GM12878 (cell line): ENCODE measurements at regions not wholly inside any gene's neighbourhood (a gene's known extent, or its start where the extent isn't known, plus 50 kb on each side); places are given as distances from the start of the nearest gene placed in this dataset.

Experiments
- ATAC-seq: fragments of 200-7000 bp; cut with Tn5 transposase; 3 replicates; pipeline ENCODE4 v1.9.1; 2020; ENCODE audit warnings: mild to moderate bottlenecking, moderate library complexity
- BruUV-seq: library from RNA; stranded (reverse); fragments of 400-500 nt; replicated peaks from 2 replicates; lab custom pipeline; 2021; lab: Mats Ljungman, UMichigan
- CTCF ChIA-PET: fragments of 300-600 bp; sonication (Branson Sonifier 250); formaldehyde crosslinking; extraction: SDS; loops from one replicate; lab custom pipeline; 2021; ENCODE audit warnings: inconsistent platforms; lab: Yijun Ruan, JAX
- POLR2A ChIA-PET: fragments of 350-600 bp; formaldehyde crosslinking; extraction: SDS; loops from one replicate; lab custom pipeline; 2021; ENCODE audit warnings: inconsistent platforms; lab: Charles Lee
- RAD21 ChIA-PET: fragments of 300-600 bp; sonication (Branson Sonifier 250); formaldehyde crosslinking; loops from one replicate; lab custom pipeline; 2023; ENCODE audit warnings: antibody characterized with exemption; ENCODE audit not compliant: unreplicated experiment; lab: Charles Lee
- SMC1A ChIA-PET: fragments of 300-600 bp; sonication (Branson Sonifier 250); formaldehyde crosslinking; loops from one replicate; lab custom pipeline; 2023; ENCODE audit not compliant: unreplicated experiment, uncharacterized antibody; lab: Charles Lee
- DNase-seq: peaks from one replicate; pipeline ENCODE4 v3.0.0-alpha.2; 2011; ENCODE audit warnings: low read depth, low spot score
- FAIRE-seq: peaks from 3 replicates; lab custom pipeline; 2011; peaks lifted over from hg19 to GRCh38; lab: Jason Lieb, UNC
- H2AFZ ChIP-seq: 2 replicates; pipeline ENCODE4 v1.6.0; 2011; ENCODE audit warnings: low read depth, low read length, control low read depth; ENCODE audit not compliant: control insufficient read depth
- H3K27ac ChIP-seq: 2 replicates; pipeline ENCODE4 v1.5.1; 2011; ENCODE audit warnings: control low read depth; ENCODE audit not compliant: control insufficient read depth, insufficient read depth
- H3K27me3 ChIP-seq, 2 experiments: replicated peaks in 1 of 2; 2 replicates each; pipeline versions ENCODE4 v1.6.0 to v1.6.1; 2011; ENCODE audit warnings: low read length in 1 of 2; ENCODE audit not compliant: control insufficient read depth in 2 of 2, insufficient read depth in 2 of 2
- H3K36me3 ChIP-seq, 2 experiments: 2 replicates each; pipeline ENCODE4 v1.5.1; 2011; ENCODE audit warnings: low read length in 1 of 2; ENCODE audit not compliant: control insufficient read depth in 2 of 2, insufficient read depth in 2 of 2
- H3K4me1 ChIP-seq: 2 replicates; pipeline ENCODE4 v1.6.1; 2011; ENCODE audit warnings: mild to moderate bottlenecking, low read length, moderate library complexity, mixed read lengths; ENCODE audit not compliant: control insufficient read depth, insufficient read depth
- H3K4me2 ChIP-seq: 2 replicates; pipeline ENCODE4 v1.6.0; 2011; ENCODE audit warnings: control low read depth; ENCODE audit not compliant: control insufficient read depth, insufficient read depth
- H3K4me3 ChIP-seq: fragments of 200-600 bp; sonication (generic); 2 replicates; pipeline ENCODE4 v1.5.1; 2016
- H3K79me2 ChIP-seq: 2 replicates; pipeline ENCODE4 v1.6.0; 2011; ENCODE audit warnings: low read length; ENCODE audit not compliant: control insufficient read depth, insufficient read depth
- H3K9ac ChIP-seq: 2 replicates; pipeline ENCODE4 v1.8.0; 2011; ENCODE audit warnings: low read length, control low read depth, mixed read lengths; ENCODE audit not compliant: control insufficient read depth, insufficient read depth
- H3K9me3 ChIP-seq: replicated peaks from 3 replicates; pipeline ENCODE4 v1.5.1; 2011; ENCODE audit warnings: mild to moderate bottlenecking, low read length; ENCODE audit not compliant: control insufficient read depth, insufficient read depth
- H4K20me1 ChIP-seq: 2 replicates; pipeline ENCODE4 v1.6.0; 2011; ENCODE audit not compliant: control insufficient read depth, insufficient read depth
- CBX3 ChIP-seq: fragments of 200-600 bp; sonication (generic); IDR thresholded peaks from 2 replicates; pipeline ENCODE4 v1.6.1; 2016; ENCODE audit warnings: low read depth, borderline replicate concordance
- EZH2 ChIP-seq: IDR thresholded peaks from 2 replicates; pipeline ENCODE4 v1.6.1; 2012; ENCODE audit warnings: low read depth, mild to moderate bottlenecking, control low read depth, inconsistent platforms, low read length, borderline replicate concordance; ENCODE audit not compliant: control insufficient read depth
- HCFC1 ChIP-seq: fragments of 150-350 bp; IDR thresholded peaks from 2 replicates; pipeline ENCODE4 v1.6.1; 2014; ENCODE audit warnings: low read length
- HDAC6 ChIP-seq: fragments of 200-600 bp; sonication (generic); IDR thresholded peaks from one replicate; pipeline ENCODE4 v1.8.0; 2017; ENCODE audit warnings: antibody characterized with exemption; ENCODE audit not compliant: unreplicated experiment
- NFIC ChIP-seq: IDR thresholded peaks from 2 replicates; pipeline ENCODE4 v1.6.1; 2012; ENCODE audit warnings: low read depth, mild to moderate bottlenecking, inconsistent platforms, low read length, moderate library complexity
- NR2C2 ChIP-seq: IDR thresholded peaks from 2 replicates; pipeline ENCODE4 v1.6.1; 2011; ENCODE audit warnings: borderline replicate concordance, low read depth; ENCODE audit not compliant: control insufficient read depth, insufficient read length
- RFX5 ChIP-seq: IDR thresholded peaks from 2 replicates; pipeline ENCODE4 v1.6.1; 2011; ENCODE audit warnings: low read depth, low read length, improper control_type of control experiment
- ZBED1 ChIP-seq: IDR thresholded peaks from 2 replicates; pipeline ENCODE4 v1.6.1; 2016; ENCODE audit warnings: borderline replicate concordance
- WGBS: methylation state at CpG from one replicate; pipeline ENCODE4 v1.1.6; 2016; ENCODE audit warnings: low lambda C conversion rate; ENCODE audit not compliant: insufficient replicate concordance, insufficient coverage; ENCODE audit errors: missing lambda C conversion rate; 5-methylcytosine and 5-hydroxymethylcytosine counted together
- in situ Hi-C: fragments of 300-500 bp; cut with MboI; formaldehyde crosslinking; loops from 9 replicates; pipeline ENCODE4 v1.14.3; 2018; ENCODE audit warnings: mixed read lengths
- intact Hi-C: fragments of 100-400 bp; cut with micrococcal nuclease; formaldehyde crosslinking; loops from one replicate; pipeline ENCODE4 v1.14.2; 2022; ENCODE audit not compliant: unreplicated experiment
- TF ChIP-seq, protein P1 (sequence below): fragments of 450-650 bp; IDR thresholded peaks from 2 replicates; pipeline ENCODE4 v1.6.1; 2017; ENCODE audit warnings: borderline replicate concordance
- TF ChIP-seq, protein P2 (sequence below): fragments of 150-350 bp; IDR thresholded peaks from 2 replicates; pipeline ENCODE4 v1.6.1; 2016; ENCODE audit warnings: low read depth, low read length
- TF ChIP-seq, protein P3 (sequence below): fragments of 450-650 bp; IDR thresholded peaks from 2 replicates; pipeline ENCODE4 v1.6.1; 2017; ENCODE audit warnings: low read depth, mild to moderate bottlenecking, moderate library complexity
- TF ChIP-seq, protein P4 (sequence below): IDR thresholded peaks from 2 replicates; pipeline ENCODE4 v1.6.1; 2012; ENCODE audit warnings: low read depth, low read length, improper control_type of control experiment
- TF ChIP-seq, protein P5 (sequence below): IDR thresholded peaks from 2 replicates; pipeline ENCODE4 v1.6.1; 2011; ENCODE audit warnings: mild to moderate bottlenecking, low read depth, low read length, moderate library complexity; ENCODE audit not compliant: insufficient replicate concordance

DNA sequence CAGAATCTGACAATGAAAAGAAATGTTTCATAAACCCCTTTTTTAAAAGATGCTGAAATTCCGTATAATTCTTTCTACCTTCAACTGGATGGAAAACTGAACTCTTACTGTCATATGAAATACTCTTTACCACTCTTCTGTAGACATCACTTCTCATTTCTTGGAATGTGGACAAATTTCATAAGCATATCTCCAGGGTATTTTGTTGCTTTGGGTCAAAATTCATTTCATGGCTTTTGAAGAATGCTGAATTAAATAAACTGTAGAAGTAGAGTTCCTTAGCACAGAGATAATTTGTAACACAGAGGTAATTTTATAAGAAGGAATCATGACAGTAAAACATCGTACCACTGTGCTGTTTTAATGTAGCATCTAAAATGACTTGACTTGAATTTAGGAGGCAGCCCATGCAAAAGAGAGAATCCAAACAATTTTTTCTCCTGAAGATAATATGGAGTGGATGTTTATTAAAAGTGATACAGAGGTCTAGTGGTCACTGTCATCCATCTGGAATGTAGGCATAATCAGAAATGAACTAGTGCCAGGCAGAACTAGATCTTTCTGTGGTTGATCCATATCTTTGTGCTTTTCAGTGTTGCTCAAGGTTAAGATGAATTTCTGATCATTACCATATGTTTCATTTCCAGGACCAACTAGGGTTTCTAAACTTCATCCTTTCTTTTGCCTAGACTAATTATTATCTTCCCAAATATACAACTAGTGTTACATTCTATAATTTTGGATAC lies 492.0 kb downstream of the KIF20B start:
- no peak overlapping the region for H3K4me2 ChIP-seq
- TF ChIP-seq, protein P1, sequence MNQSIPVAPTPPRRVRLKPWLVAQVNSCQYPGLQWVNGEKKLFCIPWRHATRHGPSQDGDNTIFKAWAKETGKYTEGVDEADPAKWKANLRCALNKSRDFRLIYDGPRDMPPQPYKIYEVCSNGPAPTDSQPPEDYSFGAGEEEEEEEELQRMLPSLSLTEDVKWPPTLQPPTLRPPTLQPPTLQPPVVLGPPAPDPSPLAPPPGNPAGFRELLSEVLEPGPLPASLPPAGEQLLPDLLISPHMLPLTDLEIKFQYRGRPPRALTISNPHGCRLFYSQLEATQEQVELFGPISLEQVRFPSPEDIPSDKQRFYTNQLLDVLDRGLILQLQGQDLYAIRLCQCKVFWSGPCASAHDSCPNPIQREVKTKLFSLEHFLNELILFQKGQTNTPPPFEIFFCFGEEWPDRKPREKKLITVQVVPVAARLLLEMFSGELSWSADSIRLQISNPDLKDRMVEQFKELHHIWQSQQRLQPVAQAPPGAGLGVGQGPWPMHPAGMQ: no peak
- TF ChIP-seq, protein P2, sequence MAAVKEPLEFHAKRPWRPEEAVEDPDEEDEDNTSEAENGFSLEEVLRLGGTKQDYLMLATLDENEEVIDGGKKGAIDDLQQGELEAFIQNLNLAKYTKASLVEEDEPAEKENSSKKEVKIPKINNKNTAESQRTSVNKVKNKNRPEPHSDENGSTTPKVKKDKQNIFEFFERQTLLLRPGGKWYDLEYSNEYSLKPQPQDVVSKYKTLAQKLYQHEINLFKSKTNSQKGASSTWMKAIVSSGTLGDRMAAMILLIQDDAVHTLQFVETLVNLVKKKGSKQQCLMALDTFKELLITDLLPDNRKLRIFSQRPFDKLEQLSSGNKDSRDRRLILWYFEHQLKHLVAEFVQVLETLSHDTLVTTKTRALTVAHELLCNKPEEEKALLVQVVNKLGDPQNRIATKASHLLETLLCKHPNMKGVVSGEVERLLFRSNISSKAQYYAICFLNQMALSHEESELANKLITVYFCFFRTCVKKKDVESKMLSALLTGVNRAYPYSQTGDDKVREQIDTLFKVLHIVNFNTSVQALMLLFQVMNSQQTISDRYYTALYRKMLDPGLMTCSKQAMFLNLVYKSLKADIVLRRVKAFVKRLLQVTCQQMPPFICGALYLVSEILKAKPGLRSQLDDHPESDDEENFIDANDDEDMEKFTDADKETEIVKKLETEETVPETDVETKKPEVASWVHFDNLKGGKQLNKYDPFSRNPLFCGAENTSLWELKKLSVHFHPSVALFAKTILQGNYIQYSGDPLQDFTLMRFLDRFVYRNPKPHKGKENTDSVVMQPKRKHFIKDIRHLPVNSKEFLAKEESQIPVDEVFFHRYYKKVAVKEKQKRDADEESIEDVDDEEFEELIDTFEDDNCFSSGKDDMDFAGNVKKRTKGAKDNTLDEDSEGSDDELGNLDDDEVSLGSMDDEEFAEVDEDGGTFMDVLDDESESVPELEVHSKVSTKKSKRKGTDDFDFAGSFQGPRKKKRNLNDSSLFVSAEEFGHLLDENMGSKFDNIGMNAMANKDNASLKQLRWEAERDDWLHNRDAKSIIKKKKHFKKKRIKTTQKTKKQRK: no peak
- TF ChIP-seq, protein P3, sequence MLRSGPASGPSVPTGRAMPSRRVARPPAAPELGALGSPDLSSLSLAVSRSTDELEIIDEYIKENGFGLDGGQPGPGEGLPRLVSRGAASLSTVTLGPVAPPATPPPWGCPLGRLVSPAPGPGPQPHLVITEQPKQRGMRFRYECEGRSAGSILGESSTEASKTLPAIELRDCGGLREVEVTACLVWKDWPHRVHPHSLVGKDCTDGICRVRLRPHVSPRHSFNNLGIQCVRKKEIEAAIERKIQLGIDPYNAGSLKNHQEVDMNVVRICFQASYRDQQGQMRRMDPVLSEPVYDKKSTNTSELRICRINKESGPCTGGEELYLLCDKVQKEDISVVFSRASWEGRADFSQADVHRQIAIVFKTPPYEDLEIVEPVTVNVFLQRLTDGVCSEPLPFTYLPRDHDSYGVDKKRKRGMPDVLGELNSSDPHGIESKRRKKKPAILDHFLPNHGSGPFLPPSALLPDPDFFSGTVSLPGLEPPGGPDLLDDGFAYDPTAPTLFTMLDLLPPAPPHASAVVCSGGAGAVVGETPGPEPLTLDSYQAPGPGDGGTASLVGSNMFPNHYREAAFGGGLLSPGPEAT: no peak
- TF ChIP-seq NFIC (no peak), HDAC6 (no peak), ZBED1 (no peak), RFX5 (no peak), CBX3 (no peak), HCFC1 (no peak), EZH2 (no peak), NR2C2 (no peak)
- TF ChIP-seq, protein P4, sequence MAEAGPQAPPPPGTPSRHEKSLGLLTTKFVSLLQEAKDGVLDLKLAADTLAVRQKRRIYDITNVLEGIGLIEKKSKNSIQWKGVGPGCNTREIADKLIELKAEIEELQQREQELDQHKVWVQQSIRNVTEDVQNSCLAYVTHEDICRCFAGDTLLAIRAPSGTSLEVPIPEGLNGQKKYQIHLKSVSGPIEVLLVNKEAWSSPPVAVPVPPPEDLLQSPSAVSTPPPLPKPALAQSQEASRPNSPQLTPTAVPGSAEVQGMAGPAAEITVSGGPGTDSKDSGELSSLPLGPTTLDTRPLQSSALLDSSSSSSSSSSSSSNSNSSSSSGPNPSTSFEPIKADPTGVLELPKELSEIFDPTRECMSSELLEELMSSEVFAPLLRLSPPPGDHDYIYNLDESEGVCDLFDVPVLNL: no peak
- TF ChIP-seq, protein P5, sequence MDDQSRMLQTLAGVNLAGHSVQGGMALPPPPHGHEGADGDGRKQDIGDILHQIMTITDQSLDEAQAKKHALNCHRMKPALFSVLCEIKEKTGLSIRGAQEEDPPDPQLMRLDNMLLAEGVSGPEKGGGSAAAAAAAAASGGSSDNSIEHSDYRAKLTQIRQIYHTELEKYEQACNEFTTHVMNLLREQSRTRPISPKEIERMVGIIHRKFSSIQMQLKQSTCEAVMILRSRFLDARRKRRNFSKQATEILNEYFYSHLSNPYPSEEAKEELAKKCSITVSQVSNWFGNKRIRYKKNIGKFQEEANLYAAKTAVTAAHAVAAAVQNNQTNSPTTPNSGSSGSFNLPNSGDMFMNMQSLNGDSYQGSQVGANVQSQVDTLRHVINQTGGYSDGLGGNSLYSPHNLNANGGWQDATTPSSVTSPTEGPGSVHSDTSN: no peak
- TF ChIP-seq, all 136 proteins: peak for 0
- DNase-seq (no peak), FAIRE-seq (no peak), ATAC-seq (no peak)
- Histone ChIP-seq H3K36me3 (no peaks in the 10 kb centered on the region), H3K4me3 (no peak overlapping the region), H3K27ac (no peak overlapping the region), H3K9me3 (no peaks in the 10 kb centered on the region), H3K4me1 (no peaks in the 10 kb centered on the region), H4K20me1 (no peaks in the 10 kb centered on the region), H3K79me2 (no peaks in the 10 kb centered on the region), H3K27me3 (no peaks in the 10 kb centered on the region), H3K9ac (no peak overlapping the region), H2AFZ (no peak overlapping the region)
- ChIA-PET POLR2A (no interaction called here), RAD21 (no interaction called here), CTCF (no interaction called here), SMC1A (no interaction called here)
- in situ Hi-C loops (no loop called here), intact Hi-C loops (no loop called here)
- 3% methylated on average over 2 of the region's 2 CpGs for WGBS
- BruUV-seq: no TSS peak
